Common myeloid progenitor, CD34-positive (primary cell): ENCODE measurements at regions not wholly inside any gene's neighbourhood (a gene's known extent, or its start where the extent isn't known, plus 50 kb on each side); places are given as distances from the start of the nearest gene placed in this dataset.
"Not testable (repeated sequence)": the region's sequence is repeated elsewhere in the genome, so short reads cannot be mapped to it uniquely, and the experiment has no call there.

Experiments
- CTCF ChIA-PET: fragments of 350-600 bp; sonication (Branson Sonifier 250); formaldehyde crosslinking; loops from one replicate; lab custom pipeline; 2021; ENCODE audit warnings: antibody characterized with exemption; lab: Charles Lee
- POLR2A ChIA-PET: fragments of 350-600 bp; sonication (Branson Sonifier 250); formaldehyde crosslinking; loops from one replicate; lab custom pipeline; 2021; ENCODE audit warnings: antibody characterized with exemption; lab: Charles Lee
- DNase-seq, 3 donors: peaks; one replicate each; pipeline versions ENCODE4 v3.0.0 to v3.0.0-alpha.2; 2013
- H3K27ac ChIP-seq, 2 experiments: 1 replicate in 1 of 2; 2 replicates in 1 of 2; pipeline ENCODE4 v1.7.0; 2013; ENCODE audit warnings: inconsistent platforms in 2 of 2, low read length in 2 of 2, mild to moderate bottlenecking in 2 of 2, low read depth in 1 of 2, moderate library complexity in 1 of 2; ENCODE audit not compliant: severe bottlenecking in 2 of 2, insufficient read depth in 1 of 2, poor library complexity in 1 of 2
- H3K27me3 ChIP-seq, 5 experiments: replicated peaks in 2 of 5; 1 replicate in 3 of 5; 2 replicates in 2 of 5; pipeline versions ENCODE4 v1.6.1 to v1.7.0; 2013; ENCODE audit warnings: low read length in 4 of 5, mild to moderate bottlenecking in 2 of 5, moderate library complexity in 2 of 5, inconsistent platforms in 1 of 5; ENCODE audit not compliant: insufficient read depth in 5 of 5, control insufficient read depth in 4 of 5
- H3K36me3 ChIP-seq, 4 experiments: 1 replicate in 2 of 4; 2 replicates in 2 of 4; pipeline versions ENCODE4 v1.6.1 to v1.7.0; 2013; ENCODE audit warnings: low read length in 3 of 4, control low read depth in 1 of 4, mild to moderate bottlenecking in 1 of 4; ENCODE audit not compliant: control insufficient read depth in 4 of 4, insufficient read depth in 4 of 4
- H3K4me1 ChIP-seq, 4 experiments: 1 replicate in 3 of 4; 2 replicates in 1 of 4; pipeline versions ENCODE4 v1.6.1 to v1.7.1; 2013; ENCODE audit warnings: low read length in 3 of 4, mild to moderate bottlenecking in 3 of 4, control low read depth in 1 of 4, inconsistent platforms in 1 of 4, moderate library complexity in 1 of 4; ENCODE audit not compliant: control insufficient read depth in 4 of 4, insufficient read depth in 4 of 4; ENCODE audit errors: control extremely low read depth in 1 of 4
- H3K4me3 ChIP-seq, 7 experiments: 1 replicate in 4 of 7; 2 replicates in 3 of 7; pipeline versions ENCODE4 v1.5.1 to v1.7.0; 2013; ENCODE audit warnings: mild to moderate bottlenecking in 7 of 7, low read length in 6 of 7, moderate library complexity in 6 of 7, inconsistent platforms in 2 of 7, low read depth in 2 of 7, control low read depth in 1 of 7; ENCODE audit not compliant: insufficient read depth in 4 of 7, control insufficient read depth in 1 of 7; ENCODE audit errors: extremely low read depth in 1 of 7
- H3K9me3 ChIP-seq, 5 experiments: 1 replicate in 4 of 5; 2 replicates in 1 of 5; pipeline versions ENCODE4 v1.6.1 to v1.7.1; 2013; ENCODE audit warnings: low read length in 4 of 5, mild to moderate bottlenecking in 2 of 5, inconsistent platforms in 1 of 5, low read depth in 1 of 5, moderate library complexity in 1 of 5; ENCODE audit not compliant: control insufficient read depth in 4 of 5, insufficient read depth in 2 of 5; ENCODE audit errors: control extremely low read depth in 1 of 5
- WGBS: methylation state at CpG from one replicate; pipeline ENCODE4 v1.1.5; 2013; ENCODE audit not compliant: insufficient coverage; 5-methylcytosine and 5-hydroxymethylcytosine counted together

- Histone ChIP-seq H3K4me3 (no peak overlapping the region), H3K9me3 (no peaks in the 10 kb centered on the region), H3K36me3 (no peaks in the 10 kb centered on the region), H3K27me3 (no peaks in the 10 kb centered on the region), H3K4me1 (peaks cover 0 to 10% (median 3%) of the 10 kb centered on the region in 4 experiments), H3K27ac (no peak overlapping the region)
- WGBS, result 100% methylated on average over 1 of the region's 7 CpGs
- ChIA-PET CTCF (interaction anchor here (1.3 to 2.1 kb wide), 2 partner anchors 8 to 323 kb away, joined by 3 to 7 read pairs; no protein-coding TSS in a partner anchor), POLR2A (no interaction called here)
- DNase-seq, result no peak
Observed at GRCh38 chr5:62780888-62781287, 202.3 kb downstream of the LRRC70 start.

- Histone ChIP-seq H3K9me3 (no peaks in the 10 kb centered on the region), H3K4me1 (peaks cover 0 to 10% (median 3%) of the 10 kb centered on the region in 4 experiments), H3K36me3 (no peaks in the 10 kb centered on the region), H3K4me3 (no peak overlapping the region), H3K27me3 (no peaks in the 10 kb centered on the region), H3K27ac (no peak overlapping the region)
- ChIA-PET CTCF (interaction anchor here (0.7 to 2.1 kb wide), 4 partner anchors 9 to 339 kb away, joined by 3 to 7 read pairs (median 4); no protein-coding TSS in a partner anchor), POLR2A (no interaction called here)
- 97% methylated on average over 7 of the region's 11 CpGs for WGBS
- DNase-seq, result no peak
Observed at GRCh38 chr5:62780230-62780629, 201.6 kb downstream of the LRRC70 start.

GRCh38 chr5:62779010-62779422, 200.4 kb downstream of the LRRC70 start:
- POLR2A ChIA-PET, result interaction anchor here (0.9 kb wide), 1 partner anchor 10 kb away, joined by 3 read pairs; no protein-coding TSS in a partner anchor
- peak overlapping the region in 2 of 7 experiments; percentile 56 to 57 for H3K4me3 ChIP-seq
- H3K27me3 ChIP-seq, result no peaks in the 10 kb centered on the region
- DNase-seq, result peak; percentile 39 to 59 (median 54)
- H3K4me1 ChIP-seq, result peaks cover 0 to 10% (median 3%) of the 10 kb centered on the region in 4 experiments
- WGBS, result 0% methylated on average over 1 of the region's 5 CpGs
- CTCF ChIA-PET, result interaction anchor here (0.6 to 2.3 kb wide), 10 partner anchors 8 to 332 kb away, joined by 3 to 13 read pairs (median 4); no protein-coding TSS in a partner anchor
- H3K9me3 ChIP-seq, result no peaks in the 10 kb centered on the region
- no peak overlapping the region for H3K27ac ChIP-seq
- no peaks in the 10 kb centered on the region for H3K36me3 ChIP-seq

GRCh38 chr5:62778316-62779009, 199.8 kb downstream of the LRRC70 start:
- Histone ChIP-seq H3K4me3 (peak overlapping the region in 2 of 7 experiments; percentile 56 to 57), H3K4me1 (peaks cover 0 to 10% (median 3%) of the 10 kb centered on the region in 4 experiments), H3K36me3 (no peaks in the 10 kb centered on the region), H3K9me3 (no peaks in the 10 kb centered on the region), H3K27ac (no peak overlapping the region), H3K27me3 (no peaks in the 10 kb centered on the region)
- peak; percentile 11 to 77 (median 69) for DNase-seq
- WGBS, result 100% methylated on average over 1 of the region's 3 CpGs
- CTCF ChIA-PET, result interaction anchor here (0.6 to 2.3 kb wide), 8 partner anchors 8 to 331 kb away, joined by 3 to 13 read pairs (median 4); no protein-coding TSS in a partner anchor
- POLR2A ChIA-PET, result interaction anchor here (0.9 kb wide), 1 partner anchor 11 kb away, joined by 3 read pairs; no protein-coding TSS in a partner anchor

GRCh38 chr5:62777081-62777480, 198.5 kb downstream of the LRRC70 start:
- CTCF ChIA-PET, result interaction anchor here (2.3 kb wide), 1 partner anchor 317 kb away, joined by 13 read pairs; no protein-coding TSS in a partner anchor
- H3K36me3 ChIP-seq, POLR2A ChIA-PET: not testable (repeated sequence)

GRCh38 chr5:62776592-62776991, 198.0 kb downstream of the LRRC70 start:
- H3K36me3 ChIP-seq, CTCF ChIA-PET, H3K27ac ChIP-seq, DNase-seq, H3K4me1 ChIP-seq, H3K9me3 ChIP-seq, H3K27me3 ChIP-seq, POLR2A ChIA-PET, H3K4me3 ChIP-seq: not testable (repeated sequence)
- WGBS, result no CpG with 5 or more reads among the region's 5 CpGs

More at GRCh38 chr5:62777081-62777480, 198.5 kb downstream of the LRRC70 start:
- not testable (repeated sequence) for H3K4me3 ChIP-seq, DNase-seq, H3K4me1 ChIP-seq, H3K27ac ChIP-seq, H3K27me3 ChIP-seq, H3K9me3 ChIP-seq
- 99% methylated on average over 11 of the region's 15 CpGs for WGBS

GRCh38 chr5:62773460-62773859, 194.8 kb downstream of the LRRC70 start:
- ChIA-PET POLR2A (no interaction called here), CTCF (no interaction called here)
- Histone ChIP-seq H3K36me3 (no peaks in the 10 kb centered on the region), H3K27ac (no peak overlapping the region), H3K27me3 (no peaks in the 10 kb centered on the region), H3K4me3 (no peak overlapping the region), H3K9me3 (no peaks in the 10 kb centered on the region), H3K4me1 (peaks cover 0 to 2% (median 0%) of the 10 kb centered on the region in 4 experiments)
- WGBS, result 100% methylated on average over 2 of the region's 3 CpGs
- no peak for DNase-seq
